HCT116 (cell line): ENCODE measurements at regions not wholly inside any gene's neighbourhood (a gene's known extent, or its start where the extent isn't known, plus 50 kb on each side); places are given as distances from the start of the nearest gene placed in this dataset.

ENCODE experiments used
- ATAC-seq: fragments of 200-7000 bp; cut with Tn5 transposase; 2 replicates; pipeline ENCODE4 v1.9.1; 2020; ENCODE audit warnings: mild to moderate bottlenecking, moderate library complexity
- BruUV-seq: library from RNA; stranded (reverse); fragments of 400-500 nt; replicated peaks from 2 replicates; lab custom pipeline; 2021; lab: Mats Ljungman, UMichigan
- CTCF ChIA-PET: fragments of 300-600 bp; sonication (Branson Sonifier 250); formaldehyde crosslinking; loops from one replicate; lab custom pipeline; 2021; ENCODE audit warnings: antibody characterized with exemption; lab: Charles Lee
- POLR2A ChIA-PET: fragments of 300-600, 350-600 bp; sonication (Branson Sonifier 250); formaldehyde crosslinking; loops from one replicate; lab custom pipeline; 2021; ENCODE audit warnings: antibody characterized with exemption; lab: Charles Lee
- RAD21 ChIA-PET, 2 experiments: fragments of 300-600 bp; sonication (Branson Sonifier 250); formaldehyde crosslinking; loops; one replicate each; lab custom pipeline; 2023; ENCODE audit warnings: low total read pairs in 2 of 2; ENCODE audit not compliant: uncharacterized antibody in 2 of 2, unreplicated experiment in 2 of 2, low non-redundant PET in 1 of 2; lab: Charles Lee
- DNase-seq: peaks from one replicate; pipeline ENCODE4 v3.0.0-alpha.2; 2010; ENCODE audit warnings: low read depth, low spot score
- H2AFZ ChIP-seq: fragments of 200-600 bp; shearing (Covaris generic), sonication (generic); 2 replicates; pipeline ENCODE4 v1.6.1; 2017; ENCODE audit warnings: low read depth, mixed run types, mixed read lengths, antibody characterized with exemption, low read length; ENCODE audit not compliant: poor library complexity, severe bottlenecking
- H3K27ac ChIP-seq: 2 replicates; pipeline ENCODE4 v1.5.1; 2012; ENCODE audit warnings: low read depth, low read length
- H3K27me3 ChIP-seq: fragments of 200-600 bp; sonication (generic); 2 replicates; pipeline ENCODE4 v1.6.1; 2016; ENCODE audit warnings: mixed run types, low read length, mixed read lengths; ENCODE audit not compliant: insufficient read depth
- H3K36me3 ChIP-seq, 2 experiments: fragments of 200-500 bp in 1 of 2; fragments of 200-600 bp in 1 of 2; sonication (Bioruptor generic) in 1 of 2; sonication (generic) in 1 of 2; 2 replicates each; pipeline versions ENCODE4 v1.5.1 to v1.6.1; 2014 to 2016; ENCODE audit warnings: low read length in 2 of 2, inconsistent platforms in 1 of 2, mixed read lengths in 1 of 2, mixed run types in 1 of 2; ENCODE audit not compliant: insufficient read depth in 2 of 2, control insufficient read depth in 1 of 2
- H3K4me1 ChIP-seq, 2 experiments: fragments of 200-600 bp in 1 of 2; sonication (generic) in 1 of 2; 2 replicates each; pipeline versions ENCODE4 v1.5.1 to v1.6.1; 2012 to 2017; ENCODE audit warnings: low read length in 2 of 2, inconsistent platforms in 1 of 2, mild to moderate bottlenecking in 1 of 2, mixed read lengths in 1 of 2, mixed run types in 1 of 2, moderate library complexity in 1 of 2; ENCODE audit not compliant: insufficient read depth in 2 of 2, control insufficient read depth in 1 of 2
- H3K4me2 ChIP-seq: fragments of 200-600 bp; sonication (generic); 2 replicates; pipeline ENCODE4 v1.6.1; 2017; ENCODE audit warnings: mixed run types, low read length, mixed read lengths
- H3K4me3 ChIP-seq, 2 experiments: fragments of 200-600 bp in 1 of 2; sonication (generic) in 1 of 2; replicated peaks in 1 of 2; 2 replicates each; pipeline ENCODE4 v1.5.1; 2011 to 2016; ENCODE audit warnings: low read length in 2 of 2, control low read depth in 1 of 2, low read depth in 1 of 2, mild to moderate bottlenecking in 1 of 2, mixed read lengths in 1 of 2, mixed run types in 1 of 2
- H3K79me2 ChIP-seq: fragments of 200-600 bp; sonication (generic); 2 replicates; pipeline ENCODE4 v1.6.1; 2017; ENCODE audit warnings: mild to moderate bottlenecking, mixed run types, low read length, moderate library complexity, mixed read lengths; ENCODE audit not compliant: insufficient read depth
- H3K9ac ChIP-seq: fragments of 200-600 bp; sonication (generic); 2 replicates; pipeline ENCODE4 v1.6.1; 2016; ENCODE audit warnings: low read length, mixed read lengths
- H3K9me2 ChIP-seq: fragments of 200-600 bp; sonication (generic), shearing (Covaris generic); 2 replicates; pipeline ENCODE4 v1.6.1; 2017; ENCODE audit warnings: mixed run types, mild to moderate bottlenecking, moderate library complexity; ENCODE audit not compliant: insufficient read depth
- H3K9me3 ChIP-seq, 2 experiments: fragments of 200-500 bp in 1 of 2; fragments of 200-600 bp in 1 of 2; sonication (Bioruptor generic) in 1 of 2; sonication (generic) in 1 of 2; 2 replicates each; pipeline ENCODE4 v1.6.1; 2014 to 2017; ENCODE audit warnings: low read length in 2 of 2, mixed read lengths in 2 of 2, inconsistent platforms in 1 of 2, low read depth in 1 of 2, mild to moderate bottlenecking in 1 of 2, mixed run types in 1 of 2, moderate library complexity in 1 of 2; ENCODE audit not compliant: control insufficient read depth in 1 of 2, insufficient read depth in 1 of 2
- H4K20me1 ChIP-seq: fragments of 200-600 bp; sonication (generic), shearing (Covaris generic); 2 replicates; pipeline ENCODE4 v1.6.1; 2017; ENCODE audit warnings: mixed run types, mild to moderate bottlenecking, moderate library complexity; ENCODE audit not compliant: insufficient read depth
- EGR1 ChIP-seq: IDR thresholded peaks from 2 replicates; pipeline ENCODE4 v1.6.1; 2012; ENCODE audit warnings: low read depth
- FOSL1 ChIP-seq: IDR thresholded peaks from 2 replicates; pipeline ENCODE4 v1.6.1; 2012; ENCODE audit warnings: low read depth
- JUND ChIP-seq: IDR thresholded peaks from 2 replicates; pipeline ENCODE4 v1.6.1; 2012
- SIN3A ChIP-seq: IDR thresholded peaks from 2 replicates; pipeline ENCODE4 v1.6.1; 2012; ENCODE audit warnings: low read depth
- SP1 ChIP-seq: IDR thresholded peaks from 2 replicates; pipeline ENCODE4 v1.6.1; 2012; ENCODE audit warnings: low read depth
- SRF ChIP-seq: IDR thresholded peaks from 2 replicates; pipeline ENCODE4 v1.6.1; 2012; ENCODE audit warnings: low read depth
- TCF7L2 ChIP-seq: IDR thresholded peaks from 2 replicates; pipeline ENCODE4 v1.7.0; 2011; ENCODE audit warnings: borderline replicate concordance, inconsistent platforms; ENCODE audit not compliant: insufficient read depth, insufficient read length; ENCODE audit errors: extremely low read depth
- ZFX ChIP-seq: fragments of 450-650 bp; IDR thresholded peaks from 2 replicates; pipeline ENCODE4 v1.6.1; 2017
- ZNF274 ChIP-seq: fragments of 200-500 bp; sonication (Bioruptor generic); IDR thresholded peaks from 2 replicates; pipeline ENCODE4 v1.6.1; 2014; ENCODE audit warnings: mild to moderate bottlenecking, low read depth, low read length, inconsistent platforms
- intact Hi-C: fragments of 100-400 bp; cut with micrococcal nuclease; formaldehyde crosslinking; loops from 2 replicates; pipeline ENCODE4 v1.10.0; 2022
- TF ChIP-seq, protein P1 (sequence below): IDR thresholded peaks from 2 replicates; pipeline ENCODE4 v1.6.1; 2012
- TF ChIP-seq, protein P2 (sequence below): IDR thresholded peaks from 2 replicates; pipeline ENCODE4 v1.6.1; 2012; ENCODE audit warnings: low read depth

DNA sequence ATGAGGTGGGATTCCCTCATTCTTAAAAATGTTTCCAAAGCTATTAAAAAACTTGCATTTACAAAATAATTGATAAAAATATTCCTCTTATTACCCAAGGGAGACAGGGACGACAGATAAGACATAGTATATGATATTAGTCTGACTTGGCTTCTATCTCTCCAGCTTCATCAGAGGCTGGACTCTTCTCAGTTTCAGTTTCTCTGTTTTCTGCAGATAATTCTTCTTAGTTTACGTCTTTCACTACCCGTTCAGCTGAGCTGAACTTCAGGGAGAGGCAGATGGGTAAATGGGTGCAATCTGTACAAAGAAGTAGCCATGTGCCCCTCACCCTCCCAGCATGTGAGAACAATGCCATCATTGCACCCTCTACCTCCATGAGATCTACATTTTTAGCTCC lies 214.0 kb upstream of the SLIT2 start (continued):
- TF ChIP-seq ZNF274: no peak

DNA sequence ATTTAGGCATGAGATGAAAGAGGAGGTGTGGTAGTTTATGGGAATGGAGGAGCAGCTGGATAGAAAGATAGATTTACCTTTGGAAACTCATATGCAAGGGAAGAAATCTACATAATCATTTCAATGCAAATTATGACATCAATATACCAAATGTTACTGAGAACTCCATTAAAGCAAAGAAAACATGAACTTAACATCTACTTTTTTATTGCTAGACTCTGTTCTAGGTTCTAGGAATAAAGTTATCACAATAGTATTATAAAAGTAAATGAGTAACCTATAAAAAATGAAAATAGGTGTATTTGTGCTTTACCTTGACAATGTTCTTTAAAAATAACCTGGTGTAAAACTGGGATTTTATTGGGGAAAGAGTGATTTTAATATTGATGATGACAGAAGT lies 221.6 kb upstream of the SLIT2 start:
- RAD21 ChIA-PET: no interaction called here
- Histone ChIP-seq H3K9ac (no peak overlapping the region), H3K4me1 (peaks cover 0 to 8% of the 10 kb centered on the region in 2 experiments; a peak in 2 of 4 replicates), H3K9me2 (no peaks in the 10 kb centered on the region), H3K27me3 (no peaks in the 10 kb centered on the region), H3K4me3 (no peak overlapping the region), H3K36me3 (no peaks in the 10 kb centered on the region), H3K9me3 (peaks cover 0 to 4% of the 10 kb centered on the region in 2 experiments; a peak in 2 of 4 replicates), H2AFZ (no peak overlapping the region), H3K27ac (no peak overlapping the region), H4K20me1 (no peaks in the 10 kb centered on the region), H3K4me2 (no peak overlapping the region), H3K79me2 (no peaks in the 10 kb centered on the region)
- CTCF ChIA-PET: no interaction called here
- ATAC-seq (no peak), DNase-seq (no peak)
- TF ChIP-seq JUND (no peak), SRF (no peak), SP1 (no peak), EGR1 (no peak), ZFX (no peak), SIN3A (no peak), TCF7L2 (no peak), FOSL1 (no peak)
- TF ChIP-seq, protein P1, sequence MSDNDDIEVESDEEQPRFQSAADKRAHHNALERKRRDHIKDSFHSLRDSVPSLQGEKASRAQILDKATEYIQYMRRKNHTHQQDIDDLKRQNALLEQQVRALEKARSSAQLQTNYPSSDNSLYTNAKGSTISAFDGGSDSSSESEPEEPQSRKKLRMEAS: no peak
- TF ChIP-seq, protein P2, sequence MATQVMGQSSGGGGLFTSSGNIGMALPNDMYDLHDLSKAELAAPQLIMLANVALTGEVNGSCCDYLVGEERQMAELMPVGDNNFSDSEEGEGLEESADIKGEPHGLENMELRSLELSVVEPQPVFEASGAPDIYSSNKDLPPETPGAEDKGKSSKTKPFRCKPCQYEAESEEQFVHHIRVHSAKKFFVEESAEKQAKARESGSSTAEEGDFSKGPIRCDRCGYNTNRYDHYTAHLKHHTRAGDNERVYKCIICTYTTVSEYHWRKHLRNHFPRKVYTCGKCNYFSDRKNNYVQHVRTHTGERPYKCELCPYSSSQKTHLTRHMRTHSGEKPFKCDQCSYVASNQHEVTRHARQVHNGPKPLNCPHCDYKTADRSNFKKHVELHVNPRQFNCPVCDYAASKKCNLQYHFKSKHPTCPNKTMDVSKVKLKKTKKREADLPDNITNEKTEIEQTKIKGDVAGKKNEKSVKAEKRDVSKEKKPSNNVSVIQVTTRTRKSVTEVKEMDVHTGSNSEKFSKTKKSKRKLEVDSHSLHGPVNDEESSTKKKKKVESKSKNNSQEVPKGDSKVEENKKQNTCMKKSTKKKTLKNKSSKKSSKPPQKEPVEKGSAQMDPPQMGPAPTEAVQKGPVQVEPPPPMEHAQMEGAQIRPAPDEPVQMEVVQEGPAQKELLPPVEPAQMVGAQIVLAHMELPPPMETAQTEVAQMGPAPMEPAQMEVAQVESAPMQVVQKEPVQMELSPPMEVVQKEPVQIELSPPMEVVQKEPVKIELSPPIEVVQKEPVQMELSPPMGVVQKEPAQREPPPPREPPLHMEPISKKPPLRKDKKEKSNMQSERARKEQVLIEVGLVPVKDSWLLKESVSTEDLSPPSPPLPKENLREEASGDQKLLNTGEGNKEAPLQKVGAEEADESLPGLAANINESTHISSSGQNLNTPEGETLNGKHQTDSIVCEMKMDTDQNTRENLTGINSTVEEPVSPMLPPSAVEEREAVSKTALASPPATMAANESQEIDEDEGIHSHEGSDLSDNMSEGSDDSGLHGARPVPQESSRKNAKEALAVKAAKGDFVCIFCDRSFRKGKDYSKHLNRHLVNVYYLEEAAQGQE: no peak
- TF ChIP-seq, all 23 proteins: peak for 0
- intact Hi-C loops: no loop called here
- BruUV-seq: no TSS peak
- POLR2A ChIA-PET: no interaction called here
